ENCODE measurements at regions not wholly inside any gene's neighbourhood (a gene's known extent, or its start where the extent isn't known, plus 50 kb on each side); places are given as distances from the start of the nearest gene placed in this dataset.

- DNase-seq (ENCODE audit: low spot score) = no peak
Observed at GRCh38 chr18:77967071-77967470, 717.4 kb downstream of the GALR1 start.

GRCh38 chr18:77967791-77968190 lies 718.1 kb downstream of the GALR1 start:
- no peak for ATAC-seq (ENCODE audit: low FRiP score)
- DNase-seq (ENCODE audit: low spot score) = no peak
- no peak for TF ChIP-seq CTCF (IDR thresholded peaks at IDR 0.05)

More at GRCh38 chr18:77967071-77967470, 717.4 kb downstream of the GALR1 start:
- no peak for TF ChIP-seq CTCF (IDR thresholded peaks at IDR 0.05)
- no peak for ATAC-seq (ENCODE audit: low FRiP score)

GRCh38 chr18:77969972-77970371 lies 720.3 kb downstream of the GALR1 start:
- no peak for DNase-seq (ENCODE audit: low spot score)
- no peak for TF ChIP-seq CTCF (IDR thresholded peaks at IDR 0.05)

GRCh38 chr18:77970814-77971213 lies 721.2 kb downstream of the GALR1 start:
- no peak for TF ChIP-seq CTCF (IDR thresholded peaks at IDR 0.05)
- ATAC-seq (ENCODE audit: low FRiP score) (no peak), DNase-seq (ENCODE audit: low spot score) (no peak)

More at GRCh38 chr18:77969972-77970371, 720.3 kb downstream of the GALR1 start:
- no peak for ATAC-seq (ENCODE audit: low FRiP score)

- DNase-seq (ENCODE audit: low spot score) (no peak), ATAC-seq (ENCODE audit: low FRiP score) (no peak)
- TF ChIP-seq CTCF (IDR thresholded peaks at IDR 0.05) = no peak
Observed at GRCh38 chr18:77973745-77974144, 724.1 kb downstream of the GALR1 start.

- no peak for TF ChIP-seq CTCF (IDR thresholded peaks at IDR 0.05)
- no peak for DNase-seq (ENCODE audit: low spot score)
- ATAC-seq (ENCODE audit: low FRiP score) = no peak
Observed at GRCh38 chr18:77974329-77974728, 724.7 kb downstream of the GALR1 start.

- ATAC-seq (ENCODE audit: low FRiP score) = no peak
- TF ChIP-seq CTCF (IDR thresholded peaks at IDR 0.05) = no peak
- no peak for DNase-seq (ENCODE audit: low spot score)
Observed at GRCh38 chr18:77977331-77977730, 727.7 kb downstream of the GALR1 start.

Measured in omental fat pad (tissue), 3 donors.